Peyer's patch (tissue), 4 donors: ENCODE measurements at regions not wholly inside any gene's neighbourhood (a gene's known extent, or its start where the extent isn't known, plus 50 kb on each side); places are given as distances from the start of the nearest gene placed in this dataset.

ENCODE experiments used
- POLR2A ChIP-seq, 2 donors: fragments of 450-650 bp; IDR thresholded peaks; one replicate each; pipeline ENCODE4 v1.5.1; 2017; ENCODE audit warnings: antibody characterized with exemption in 2 of 2, mild to moderate bottlenecking in 2 of 2, moderate library complexity in 2 of 2
- TF ChIP-seq, protein P1 (sequence below), 6 experiments: fragments of 450-650 bp in 4 of 6; fragments of 200-600 bp in 2 of 6; sonication (generic) in 1 of 6; IDR thresholded peaks; one replicate each; pipeline ENCODE4 v1.5.1; 2017 to 2019; ENCODE audit warnings: antibody characterized with exemption in 6 of 6, mild to moderate bottlenecking in 3 of 6, moderate library complexity in 1 of 6

DNA sequence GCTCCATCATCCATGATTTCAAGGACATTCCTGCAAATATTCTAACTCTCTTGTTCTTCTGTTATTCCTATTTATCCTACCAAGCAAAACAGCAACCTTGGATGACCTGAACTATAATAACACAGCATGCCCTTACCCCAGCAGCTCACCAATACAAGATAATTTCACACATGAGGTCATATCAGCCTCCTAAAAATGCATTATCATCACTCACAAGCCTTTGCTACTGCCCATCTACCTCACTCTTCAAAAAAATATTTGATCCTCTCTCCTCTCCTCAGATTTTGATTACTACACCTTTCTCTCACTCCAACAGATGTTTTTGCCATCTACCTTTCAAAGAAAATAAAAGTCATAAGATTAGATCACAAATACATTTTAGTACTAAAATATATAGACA, 777.6 kb upstream of the NCAM2 start:
- TF ChIP-seq, protein P1, sequence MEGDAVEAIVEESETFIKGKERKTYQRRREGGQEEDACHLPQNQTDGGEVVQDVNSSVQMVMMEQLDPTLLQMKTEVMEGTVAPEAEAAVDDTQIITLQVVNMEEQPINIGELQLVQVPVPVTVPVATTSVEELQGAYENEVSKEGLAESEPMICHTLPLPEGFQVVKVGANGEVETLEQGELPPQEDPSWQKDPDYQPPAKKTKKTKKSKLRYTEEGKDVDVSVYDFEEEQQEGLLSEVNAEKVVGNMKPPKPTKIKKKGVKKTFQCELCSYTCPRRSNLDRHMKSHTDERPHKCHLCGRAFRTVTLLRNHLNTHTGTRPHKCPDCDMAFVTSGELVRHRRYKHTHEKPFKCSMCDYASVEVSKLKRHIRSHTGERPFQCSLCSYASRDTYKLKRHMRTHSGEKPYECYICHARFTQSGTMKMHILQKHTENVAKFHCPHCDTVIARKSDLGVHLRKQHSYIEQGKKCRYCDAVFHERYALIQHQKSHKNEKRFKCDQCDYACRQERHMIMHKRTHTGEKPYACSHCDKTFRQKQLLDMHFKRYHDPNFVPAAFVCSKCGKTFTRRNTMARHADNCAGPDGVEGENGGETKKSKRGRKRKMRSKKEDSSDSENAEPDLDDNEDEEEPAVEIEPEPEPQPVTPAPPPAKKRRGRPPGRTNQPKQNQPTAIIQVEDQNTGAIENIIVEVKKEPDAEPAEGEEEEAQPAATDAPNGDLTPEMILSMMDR (IDR thresholded peaks at IDR 0.05) = no peak
- TF ChIP-seq POLR2A (IDR thresholded peaks at IDR 0.05) = no peak
